Kidney capillary endothelial cell (primary cell): ENCODE measurements at regions not wholly inside any gene's neighbourhood (a gene's known extent, or its start where the extent isn't known, plus 50 kb on each side); places are given as distances from the start of the nearest gene placed in this dataset.
"Not testable (repeated sequence)": the region's sequence is repeated elsewhere in the genome, so short reads cannot be mapped to it uniquely, and the experiment has no call there.

Source experiments
- DNase-seq: peaks from one replicate; pipeline ENCODE4 v3.0.0-alpha.2; 2018; ENCODE audit warnings: low spot score

DNA sequence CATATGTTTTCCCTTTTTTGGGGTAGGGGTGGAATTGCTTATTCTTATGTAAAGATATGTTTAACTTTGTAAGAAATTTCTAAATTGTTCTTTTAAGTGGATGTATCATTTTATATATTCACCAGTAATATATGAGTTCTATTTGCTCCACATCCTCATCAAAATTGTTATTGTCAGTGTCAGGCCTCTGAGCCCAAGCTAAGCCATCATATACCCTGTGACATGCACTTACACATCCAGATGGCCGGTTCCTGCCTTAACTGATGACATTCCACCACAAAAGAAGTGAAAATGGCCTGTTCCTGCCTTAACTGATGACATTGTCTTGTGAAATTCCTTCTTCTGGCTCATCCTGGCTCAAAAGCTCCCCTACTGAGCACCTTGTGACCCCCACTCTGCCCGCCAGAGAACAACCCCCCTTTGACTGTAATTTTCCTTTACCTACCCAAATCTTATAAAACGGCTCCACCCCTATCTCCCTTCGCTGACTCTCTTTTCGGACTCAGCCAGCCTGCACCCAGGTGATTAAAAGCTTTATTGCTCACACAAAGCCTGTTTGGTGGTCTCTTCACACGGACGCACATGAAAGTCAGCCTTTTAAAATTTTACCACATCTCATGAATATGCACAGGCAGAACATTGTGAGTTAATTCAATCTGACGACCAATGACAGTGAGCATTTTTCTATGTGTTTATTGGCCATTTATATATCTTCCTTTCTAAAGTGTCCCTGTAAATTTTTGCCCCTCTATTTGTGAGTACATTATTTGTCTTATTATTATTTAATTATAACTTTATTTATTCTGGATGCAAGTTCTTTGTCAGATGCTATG, 176.8 kb downstream of the CDC14C start:
- not testable (repeated sequence) for DNase-seq

DNA sequence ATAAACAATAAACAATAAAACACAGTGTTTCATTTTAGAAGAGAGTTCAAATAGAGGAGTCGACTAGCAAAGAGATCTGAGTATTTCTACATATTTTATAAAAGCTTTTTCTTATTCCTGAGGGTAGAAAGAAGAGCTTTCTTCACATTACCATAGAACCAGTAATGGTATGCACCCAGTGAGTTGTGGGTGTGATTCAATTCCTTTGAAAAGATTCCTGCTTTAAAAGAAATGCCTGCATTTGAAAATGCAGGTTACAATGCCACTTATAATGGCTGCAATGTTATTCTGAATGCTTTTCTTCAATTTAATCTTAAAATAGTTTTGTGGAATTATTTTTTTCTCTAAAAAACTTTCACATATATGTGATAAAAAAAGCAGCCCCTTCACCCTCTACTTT, 178.1 kb downstream of the CDC14C start:
- no peak for DNase-seq

GRCh38 chr7:49111706-49112105, 187.4 kb downstream of the CDC14C start:
- no peak for DNase-seq

DNA sequence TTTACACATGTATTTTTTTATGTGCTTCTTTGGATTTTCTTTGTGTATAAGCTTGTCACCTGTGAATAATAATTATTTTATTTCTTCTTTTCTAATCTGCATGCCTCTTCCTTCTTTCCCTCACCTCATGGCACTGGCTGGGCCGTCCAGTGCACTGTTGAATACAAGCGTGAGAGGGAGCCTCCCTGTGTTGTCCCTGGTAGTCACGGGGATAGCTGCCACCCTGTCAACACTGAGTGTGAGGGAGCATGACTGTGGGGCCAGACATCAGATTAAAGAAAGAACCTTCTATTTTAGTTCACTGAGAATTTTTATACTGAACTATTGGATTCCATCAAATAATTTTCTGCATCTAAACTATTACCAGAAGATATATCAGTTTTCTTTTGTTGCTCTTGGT, 187.9 kb downstream of the CDC14C start:
- no peak for DNase-seq

GRCh38 chr7:49112647-49113046, 188.3 kb downstream of the CDC14C start:
- DNase-seq, result no peak

DNA sequence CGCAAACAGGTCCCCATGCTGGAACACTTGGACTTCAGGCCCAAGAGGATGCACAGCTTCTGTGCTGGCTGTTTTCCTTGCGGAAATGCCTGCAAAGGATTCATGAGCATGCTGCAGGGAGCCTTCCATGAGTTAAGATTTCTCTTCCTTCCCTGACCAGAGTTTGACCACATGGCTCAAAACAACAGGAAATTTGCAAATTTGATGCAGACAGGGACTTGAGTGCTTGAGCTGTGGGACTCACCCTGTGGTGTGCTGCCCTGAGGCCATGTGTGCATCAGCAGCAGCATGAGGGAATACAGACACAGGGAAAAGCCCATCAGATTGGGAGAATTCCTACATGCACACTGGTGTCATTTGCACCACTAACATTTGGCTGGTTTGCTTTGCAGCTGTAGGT, 195.4 kb downstream of the CDC14C start:
- no peak for DNase-seq

DNA sequence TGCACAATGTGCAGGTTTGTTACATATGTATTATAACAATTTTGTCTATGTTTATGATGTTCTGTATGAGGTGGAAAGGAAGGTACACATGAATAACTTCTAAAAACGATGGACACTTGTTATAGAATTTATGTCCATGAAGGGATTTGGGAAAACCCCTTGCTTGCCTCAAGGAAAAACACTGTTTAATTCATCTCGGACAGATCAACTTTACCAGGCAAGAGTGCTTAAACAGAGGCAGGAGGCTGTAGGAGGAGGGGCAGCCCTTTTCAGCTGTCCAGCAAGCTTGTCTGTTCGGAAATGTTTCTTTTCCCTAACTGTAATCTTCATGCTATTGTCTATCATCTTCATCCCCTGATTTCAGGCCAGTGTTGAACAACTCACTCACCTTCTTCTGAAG, 200.9 kb downstream of the CDC14C start:
- no peak for DNase-seq

DNA sequence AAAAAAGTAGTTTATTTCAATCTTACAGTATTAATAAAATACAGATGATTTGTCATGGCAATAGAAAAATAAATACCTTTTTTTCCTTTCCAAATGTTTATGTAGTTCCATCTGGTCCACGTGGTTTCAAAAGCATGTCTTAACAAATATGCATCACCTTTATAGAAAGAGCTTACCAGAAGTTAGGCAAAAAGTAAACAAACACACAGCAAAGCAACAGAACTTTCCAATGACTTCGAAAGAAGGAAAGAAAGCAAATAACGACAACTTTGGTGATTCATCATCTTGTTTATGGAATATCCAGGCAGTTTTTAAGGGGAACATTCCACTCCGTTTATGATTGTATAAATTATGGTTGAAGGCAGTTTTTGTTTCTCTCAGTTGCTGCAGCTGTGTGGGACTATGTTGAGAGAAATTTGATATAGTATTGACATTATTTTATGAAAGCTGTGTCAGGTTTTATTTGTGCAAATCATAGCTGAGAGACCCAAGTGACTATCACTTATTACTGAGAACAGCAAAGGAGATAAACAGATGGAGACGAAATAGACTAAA, 203.1 kb downstream of the CDC14C start:
- DNase-seq, result no peak

GRCh38 chr7:49137978-49138377, 213.6 kb downstream of the CDC14C start:
- no peak for DNase-seq

GRCh38 chr7:49150486-49150885, 226.1 kb downstream of the CDC14C start:
- no peak for DNase-seq

- no peak for DNase-seq
Observed at GRCh38 chr7:49151146-49151545, 226.8 kb downstream of the CDC14C start.

DNA sequence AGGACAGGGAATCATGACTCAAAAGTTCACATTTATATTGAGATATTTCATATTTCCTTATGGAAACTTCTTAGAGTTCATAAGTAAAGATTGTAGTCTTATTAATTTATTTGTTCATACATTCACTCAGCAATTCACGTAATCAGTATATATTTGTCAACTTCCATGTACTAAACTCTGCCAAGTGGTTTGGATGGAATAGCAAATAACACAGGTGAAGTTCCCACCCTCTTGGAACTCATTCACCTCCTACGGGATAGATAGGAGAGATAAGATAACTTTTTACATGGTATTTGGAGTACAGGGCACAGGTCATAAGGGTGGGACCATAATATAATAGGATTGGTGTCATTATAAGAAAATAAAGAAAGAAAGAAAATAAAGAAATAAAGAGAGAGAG, 234.0 kb downstream of the CDC14C start:
- no peak for DNase-seq

GRCh38 chr7:49159536-49159935, 235.2 kb downstream of the CDC14C start:
- DNase-seq, result no peak

DNA sequence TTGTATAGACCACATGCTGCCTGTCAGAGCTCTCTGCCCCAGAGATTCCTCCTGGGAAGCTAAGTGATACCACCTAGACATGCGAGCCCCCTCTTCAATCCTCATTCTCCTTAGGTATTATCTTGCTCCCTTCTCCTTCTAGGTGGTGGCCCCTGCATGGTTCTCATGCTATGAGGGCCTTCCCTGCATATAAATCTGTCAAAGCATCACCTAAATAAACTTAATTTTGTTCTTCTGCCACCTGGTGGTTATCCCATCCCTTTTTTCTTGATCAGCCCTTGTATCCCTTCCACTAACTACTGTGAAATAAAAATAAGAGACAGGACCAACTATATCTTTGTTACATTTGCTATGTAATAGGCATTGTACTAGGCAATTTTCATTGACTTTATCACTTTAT, 242.1 kb downstream of the CDC14C start:
- no peak for DNase-seq

- DNase-seq, result no peak
Observed at GRCh38 chr7:49172639-49173038, 248.3 kb downstream of the CDC14C start.

GRCh38 chr7:49174396-49174795, 250.0 kb downstream of the CDC14C start:
- no peak for DNase-seq

DNA sequence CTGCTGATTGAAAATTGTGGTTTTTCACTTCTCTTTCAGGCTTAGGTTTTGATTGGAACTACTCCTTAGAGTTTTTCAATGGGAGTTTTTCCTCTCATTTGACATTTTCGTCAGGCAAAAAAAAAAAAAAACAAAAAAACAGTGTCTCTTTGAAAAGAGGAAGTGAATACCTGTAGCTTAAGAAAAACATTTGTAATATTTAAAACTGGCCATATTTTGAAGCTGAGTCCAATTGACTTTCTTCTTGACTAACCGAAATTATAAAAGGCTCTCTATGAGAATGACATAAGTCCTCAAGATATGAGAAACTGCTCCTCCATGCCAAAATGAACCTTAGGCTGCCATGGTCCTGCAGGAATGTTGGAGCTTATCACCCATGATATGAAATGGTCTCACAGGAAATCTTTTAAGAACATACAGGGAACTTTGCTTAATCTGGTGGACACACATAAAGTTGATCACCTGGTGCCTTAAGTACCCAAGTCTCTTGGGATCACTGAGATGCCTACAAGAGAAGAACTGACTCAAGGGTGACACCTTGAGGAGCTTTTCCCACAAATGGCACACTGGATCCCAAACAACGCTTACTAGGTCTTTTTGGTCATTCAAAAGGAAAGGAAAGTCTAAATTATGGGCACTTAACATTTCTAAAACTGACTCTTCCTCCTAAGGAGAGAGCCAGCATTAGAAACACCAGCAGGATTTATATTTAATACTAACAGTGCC, 263.4 kb downstream of the CDC14C start:
- DNase-seq, result no peak

DNA sequence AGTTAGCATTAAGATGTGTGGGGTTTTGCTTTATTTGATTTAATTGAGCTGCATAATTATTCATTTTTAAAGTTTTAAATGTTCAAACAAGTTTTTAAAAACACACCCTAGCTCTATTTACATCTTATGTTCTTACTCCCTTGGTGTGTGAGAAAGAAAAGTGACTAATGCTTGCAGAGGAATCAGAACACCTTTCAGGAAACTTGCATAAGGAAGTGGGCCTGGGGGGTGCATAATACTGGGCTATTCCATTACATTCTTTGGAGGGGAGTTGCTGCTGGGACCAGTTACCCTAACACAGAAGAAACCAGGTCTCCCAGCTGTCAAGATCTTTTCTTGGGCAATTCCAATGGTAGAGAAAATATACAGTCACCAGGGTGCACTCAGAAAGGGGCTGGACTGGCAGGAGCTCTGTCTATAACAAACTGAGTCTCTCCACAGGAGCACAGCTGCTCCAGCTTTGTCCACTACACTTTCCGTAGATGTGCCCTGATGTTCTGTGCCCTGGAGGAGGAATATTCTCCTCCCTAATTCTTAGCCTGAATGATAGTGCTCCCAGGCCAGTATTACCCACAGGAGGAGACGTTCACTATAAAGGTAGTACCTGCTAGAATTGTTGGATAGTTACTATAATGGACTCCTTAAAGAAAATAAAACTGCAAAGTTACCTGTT, 304.2 kb downstream of the CDC14C start:
- no peak for DNase-seq

DNA sequence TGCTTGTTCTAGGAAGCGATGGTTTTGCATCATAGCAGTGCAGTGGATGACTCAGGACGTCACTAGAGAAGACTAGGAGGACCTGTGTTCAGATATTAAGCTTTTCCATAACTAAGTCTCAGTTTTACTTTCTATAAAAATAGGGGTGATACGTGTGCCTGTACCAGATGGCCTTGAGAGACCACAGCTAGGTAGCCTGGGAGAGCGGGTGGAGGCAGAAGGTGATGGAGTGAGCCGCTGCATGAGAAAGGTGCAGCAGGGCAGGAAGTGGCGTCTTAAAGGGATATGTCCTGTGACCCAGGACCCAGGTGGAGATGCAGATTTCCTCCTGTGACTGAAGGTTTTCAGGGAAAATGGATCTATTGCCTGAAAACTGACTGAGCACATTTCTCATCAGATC, 304.9 kb downstream of the CDC14C start:
- DNase-seq, result no peak

GRCh38 chr7:49243521-49243920, 319.2 kb downstream of the CDC14C start:
- DNase-seq, result no peak

- DNase-seq, result no peak
Observed at GRCh38 chr7:49244543-49244942, 320.2 kb downstream of the CDC14C start.

DNA sequence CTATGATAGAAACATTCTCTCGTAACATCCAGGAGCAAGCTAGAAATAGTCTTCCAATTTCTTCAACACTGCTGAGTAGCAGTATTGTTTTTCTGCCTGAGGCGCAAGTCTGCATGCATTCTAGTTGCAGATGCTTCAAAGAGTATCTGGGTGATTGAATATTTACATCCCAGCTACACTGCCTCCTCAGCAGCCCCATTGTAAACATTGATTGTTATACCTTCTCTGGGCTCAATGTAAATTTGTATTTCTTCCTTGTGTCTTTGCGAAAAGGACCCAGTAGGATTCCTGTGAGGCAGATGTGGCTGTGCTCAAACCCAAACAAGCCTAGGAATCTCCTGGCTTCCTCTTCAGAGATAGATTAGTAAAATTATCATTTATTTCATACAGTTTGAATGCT, 320.7 kb downstream of the CDC14C start:
- DNase-seq, result no peak

DNA sequence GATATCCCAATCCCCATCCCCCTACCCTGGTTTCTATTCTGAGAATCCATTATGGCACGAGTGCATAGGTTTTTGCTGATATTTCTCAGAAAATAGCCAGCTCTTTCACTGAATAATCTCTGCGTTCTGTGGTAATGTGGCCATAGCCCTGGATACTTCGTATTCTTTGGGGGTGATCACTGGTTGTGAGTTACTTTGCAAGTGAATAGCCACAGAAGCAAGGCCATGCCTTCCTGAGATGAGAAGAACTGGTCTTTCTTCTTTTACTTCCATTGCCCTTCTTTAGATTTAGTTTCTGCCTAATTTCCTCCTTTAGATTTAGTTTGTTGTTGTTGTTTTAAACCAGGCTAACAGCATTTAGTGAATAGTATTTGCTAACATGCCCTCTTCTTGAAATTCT, 323.4 kb downstream of the CDC14C start:
- DNase-seq, result no peak
